22Rv1 (cell line): ENCODE measurements at regions not wholly inside any gene's neighbourhood (a gene's known extent, or its start where the extent isn't known, plus 50 kb on each side); places are given as distances from the start of the nearest gene placed in this dataset.

Experiments
- H3K27ac ChIP-seq: fragments of 450-650 bp; 2 replicates; pipeline ENCODE4 v1.5.1; 2017
- ZFX ChIP-seq: fragments of 450-650 bp; IDR thresholded peaks from 2 replicates; pipeline ENCODE4 v1.6.1; 2017; ENCODE audit warnings: antibody characterized with exemption, borderline replicate concordance
- TF ChIP-seq, protein P1 (sequence below): fragments of 450-650 bp; IDR thresholded peaks from 2 replicates; pipeline ENCODE4 v1.5.1; 2017; ENCODE audit warnings: mild to moderate bottlenecking

DNA sequence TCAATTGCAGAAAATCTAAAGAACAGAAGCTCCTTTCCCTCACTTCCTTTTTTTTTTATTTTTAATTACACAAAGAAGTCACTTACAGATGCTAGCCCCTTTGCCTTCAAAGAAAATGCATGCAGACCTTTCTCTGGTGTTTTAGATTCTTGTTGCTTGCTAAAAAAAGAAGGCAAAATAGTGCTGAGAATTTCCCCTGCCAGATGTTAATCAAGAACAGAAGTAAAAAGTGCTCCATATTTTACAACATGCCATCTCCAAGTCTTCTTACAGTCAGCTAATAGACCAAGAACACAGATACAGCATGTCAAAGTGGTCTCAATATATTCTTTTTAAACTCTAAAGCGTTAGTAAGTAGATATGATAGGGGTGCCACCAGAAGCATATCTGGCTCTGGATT, 142.8 kb upstream of the RGMB start:
- no peak overlapping the region for H3K27ac ChIP-seq
- TF ChIP-seq, protein P1, sequence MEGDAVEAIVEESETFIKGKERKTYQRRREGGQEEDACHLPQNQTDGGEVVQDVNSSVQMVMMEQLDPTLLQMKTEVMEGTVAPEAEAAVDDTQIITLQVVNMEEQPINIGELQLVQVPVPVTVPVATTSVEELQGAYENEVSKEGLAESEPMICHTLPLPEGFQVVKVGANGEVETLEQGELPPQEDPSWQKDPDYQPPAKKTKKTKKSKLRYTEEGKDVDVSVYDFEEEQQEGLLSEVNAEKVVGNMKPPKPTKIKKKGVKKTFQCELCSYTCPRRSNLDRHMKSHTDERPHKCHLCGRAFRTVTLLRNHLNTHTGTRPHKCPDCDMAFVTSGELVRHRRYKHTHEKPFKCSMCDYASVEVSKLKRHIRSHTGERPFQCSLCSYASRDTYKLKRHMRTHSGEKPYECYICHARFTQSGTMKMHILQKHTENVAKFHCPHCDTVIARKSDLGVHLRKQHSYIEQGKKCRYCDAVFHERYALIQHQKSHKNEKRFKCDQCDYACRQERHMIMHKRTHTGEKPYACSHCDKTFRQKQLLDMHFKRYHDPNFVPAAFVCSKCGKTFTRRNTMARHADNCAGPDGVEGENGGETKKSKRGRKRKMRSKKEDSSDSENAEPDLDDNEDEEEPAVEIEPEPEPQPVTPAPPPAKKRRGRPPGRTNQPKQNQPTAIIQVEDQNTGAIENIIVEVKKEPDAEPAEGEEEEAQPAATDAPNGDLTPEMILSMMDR: no peak
- TF ChIP-seq ZFX: no peak

DNA sequence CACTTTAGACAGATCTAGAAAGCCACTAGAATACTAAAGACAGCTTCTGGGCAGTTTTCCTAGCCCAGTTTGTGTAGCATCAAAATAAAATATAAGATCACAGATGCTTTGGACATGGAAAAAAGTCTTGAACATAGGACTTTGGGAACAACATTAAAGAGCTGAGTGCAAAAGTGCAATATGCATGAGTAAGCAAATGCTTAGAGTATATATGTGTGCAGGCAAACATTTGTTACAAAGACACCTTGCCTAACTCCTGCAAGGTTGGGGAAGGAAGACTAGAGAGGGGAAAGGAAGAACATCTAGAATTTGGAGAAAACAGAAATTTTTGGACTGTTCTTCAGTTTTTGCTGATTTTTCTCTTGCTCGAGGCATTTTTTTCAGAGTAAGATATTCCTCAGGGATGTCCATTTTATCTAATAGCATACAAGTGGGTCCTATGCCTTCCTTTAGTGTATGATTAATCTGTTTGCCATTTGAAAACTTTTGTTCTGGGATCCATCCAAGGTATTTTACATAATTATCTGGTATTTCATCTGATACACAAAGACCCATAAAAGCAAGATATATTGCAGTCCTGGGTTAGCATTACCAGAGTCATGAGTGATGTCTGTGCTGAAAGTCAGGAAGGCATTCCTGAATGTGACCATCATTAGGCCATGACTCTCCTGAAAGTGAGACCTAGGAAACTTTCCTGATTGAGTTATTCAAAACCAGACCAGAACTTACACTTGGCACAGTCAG, 142.0 kb upstream of the RGMB start:
- no peak overlapping the region for H3K27ac ChIP-seq
- TF ChIP-seq, protein P1: no peak
- TF ChIP-seq ZFX: no peak

DNA sequence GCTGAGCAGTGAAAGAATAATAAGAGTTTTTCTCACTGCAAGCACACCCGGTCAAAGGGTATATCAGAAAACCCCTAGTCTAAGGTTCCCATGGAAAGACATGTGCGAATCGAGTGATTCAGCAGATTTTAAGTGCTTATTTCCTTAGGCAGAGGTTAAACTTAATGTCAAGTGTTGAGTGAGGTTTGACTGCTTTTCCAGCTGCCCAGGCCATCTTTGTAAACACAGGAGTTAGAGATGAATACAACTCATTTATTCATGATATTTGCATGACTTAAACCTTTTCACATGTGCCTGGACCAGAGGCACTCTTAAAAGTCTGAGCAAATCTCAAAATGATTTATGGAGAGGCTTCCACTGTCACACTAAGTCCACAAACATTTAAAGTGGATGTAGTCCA, 137.8 kb upstream of the RGMB start:
- TF ChIP-seq ZFX: no peak
- TF ChIP-seq, protein P1: no peak
- no peak overlapping the region for H3K27ac ChIP-seq

DNA sequence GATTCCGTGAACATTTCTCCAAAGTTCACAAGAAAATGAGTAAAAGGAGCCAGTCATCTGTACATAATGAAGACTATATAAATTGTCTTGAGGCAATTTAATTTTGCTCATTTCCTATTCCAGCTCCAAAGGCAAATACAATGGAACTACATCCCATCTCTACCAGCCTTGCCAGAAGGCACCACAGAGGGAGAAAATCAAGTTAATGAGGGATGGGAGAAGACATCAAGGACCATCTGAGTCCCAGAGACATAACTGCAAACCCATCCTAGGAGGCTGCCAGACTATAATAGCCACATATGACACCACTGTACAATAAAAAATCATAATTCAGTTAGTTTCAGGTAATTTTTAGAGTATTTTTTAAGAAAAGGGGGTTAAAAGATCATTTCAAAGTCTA, 136.3 kb upstream of the RGMB start:
- TF ChIP-seq, protein P1: no peak
- no peak for TF ChIP-seq ZFX
- no peak overlapping the region for H3K27ac ChIP-seq

DNA sequence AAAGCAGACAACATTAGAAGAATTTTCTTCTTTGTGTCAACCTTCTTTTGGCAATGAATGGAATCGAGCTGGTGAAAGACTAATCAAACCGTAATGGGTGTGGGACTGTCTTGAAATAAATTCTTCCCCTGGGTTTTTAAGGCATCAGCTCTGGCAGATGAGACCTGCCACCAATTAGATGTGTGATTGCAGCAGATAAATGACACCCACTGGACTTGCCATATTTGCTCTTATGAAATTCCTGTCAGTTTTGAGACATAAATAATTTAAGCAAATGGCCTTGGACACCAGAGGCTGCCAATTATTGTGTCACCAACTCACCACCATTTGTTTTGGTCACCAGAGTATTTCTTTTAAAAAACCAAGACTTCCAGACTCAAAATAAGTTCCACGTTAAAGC, 135.9 kb upstream of the RGMB start:
- H3K27ac ChIP-seq: no peak overlapping the region
- TF ChIP-seq, protein P1: no peak

DNA sequence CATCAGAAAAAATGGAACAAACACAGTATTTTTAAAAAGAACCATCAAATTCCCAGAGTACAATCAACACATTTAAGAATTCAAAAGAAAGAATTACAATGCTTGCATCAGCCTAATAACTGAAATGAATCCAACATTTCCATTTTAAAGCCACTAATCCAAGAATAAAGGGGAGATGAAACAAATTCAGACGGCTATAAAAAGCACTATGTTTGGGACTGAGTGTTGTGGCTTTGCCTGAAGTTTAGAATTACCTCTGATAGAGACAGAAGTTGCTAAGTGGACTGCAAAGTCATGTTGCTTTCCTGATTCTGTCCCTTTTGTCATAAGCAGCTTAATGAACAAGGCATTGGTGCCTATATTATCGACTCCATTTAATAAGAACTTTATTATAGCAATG, 135.4 kb upstream of the RGMB start:
- TF ChIP-seq, protein P1: no peak
- no peak overlapping the region for H3K27ac ChIP-seq

DNA sequence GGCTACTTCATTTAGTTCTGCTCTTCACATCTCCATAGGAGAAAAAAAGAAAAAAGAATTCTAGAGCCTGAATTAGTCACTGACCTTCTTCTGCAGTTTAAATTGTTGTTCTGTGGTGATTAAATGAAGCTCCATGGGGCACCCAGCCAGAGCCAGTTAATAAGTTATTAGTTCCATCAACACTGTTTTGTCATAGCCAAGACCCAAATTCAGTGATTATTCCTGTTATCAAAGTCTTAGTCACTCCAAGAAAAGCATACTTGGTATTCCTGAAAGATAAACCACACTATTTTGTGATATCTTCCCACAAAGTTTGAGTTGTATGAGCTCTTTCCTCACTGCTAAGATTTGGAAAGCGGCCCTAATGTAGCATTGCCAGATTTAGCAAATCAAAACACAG, 134.8 kb upstream of the RGMB start:
- TF ChIP-seq, protein P1: no peak
- TF ChIP-seq ZFX: no peak
- no peak overlapping the region for H3K27ac ChIP-seq
